22Rv1 (cell line): ENCODE measurements at regions not wholly inside any gene's neighbourhood (a gene's known extent, or its start where the extent isn't known, plus 50 kb on each side); places are given as distances from the start of the nearest gene placed in this dataset.

Source experiments
- H3K27ac ChIP-seq: fragments of 450-650 bp; 2 replicates; pipeline ENCODE4 v1.5.1; 2017
- CTCF ChIP-seq: fragments of 450-650 bp; IDR thresholded peaks from 2 replicates; pipeline ENCODE4 v1.5.1; 2017; ENCODE audit warnings: mild to moderate bottlenecking
- ZFX ChIP-seq: fragments of 450-650 bp; IDR thresholded peaks from 2 replicates; pipeline ENCODE4 v1.6.1; 2017; ENCODE audit warnings: antibody characterized with exemption, borderline replicate concordance

- TF ChIP-seq CTCF: no peak
- no peak for TF ChIP-seq ZFX
Observed at GRCh38 chr18:78857314-78858150, 122.1 kb upstream of the SALL3 start.

GRCh38 chr18:78859686-78860085, 119.9 kb upstream of the SALL3 start:
- TF ChIP-seq CTCF (no peak), ZFX (no peak)
- no peak overlapping the region for H3K27ac ChIP-seq

More at GRCh38 chr18:78857314-78858150, 122.1 kb upstream of the SALL3 start:
- H3K27ac ChIP-seq: no peak overlapping the region

GRCh38 chr18:78860117-78860516, 119.5 kb upstream of the SALL3 start:
- no peak overlapping the region for H3K27ac ChIP-seq
- no peak for TF ChIP-seq ZFX
- TF ChIP-seq CTCF: no peak

GRCh38 chr18:78861116-78861515, 118.5 kb upstream of the SALL3 start:
- TF ChIP-seq CTCF (no peak), ZFX (no peak)
- H3K27ac ChIP-seq: no peak overlapping the region

- no peak for TF ChIP-seq CTCF
- no peak for TF ChIP-seq ZFX
- no peak overlapping the region for H3K27ac ChIP-seq
Observed at GRCh38 chr18:78861706-78862105, 117.9 kb upstream of the SALL3 start.

GRCh38 chr18:78862395-78862794, 117.2 kb upstream of the SALL3 start:
- no peak for TF ChIP-seq ZFX
- TF ChIP-seq CTCF: no peak

GRCh38 chr18:78865056-78865598, 114.5 kb upstream of the SALL3 start:
- no peak overlapping the region for H3K27ac ChIP-seq
- TF ChIP-seq ZFX: no peak
- no peak for TF ChIP-seq CTCF

More at GRCh38 chr18:78862395-78862794, 117.2 kb upstream of the SALL3 start:
- H3K27ac ChIP-seq: no peak overlapping the region
